Endothelial cell of umbilical vein (primary cell): ENCODE measurements at regions not wholly inside any gene's neighbourhood (a gene's known extent, or its start where the extent isn't known, plus 50 kb on each side); places are given as distances from the start of the nearest gene placed in this dataset.

Experiments used
- BruUV-seq: library from RNA; stranded (reverse); fragments of 400-500 nt; replicated peaks from 2 replicates; lab custom pipeline; 2021; lab: Mats Ljungman, UMichigan
- CTCF ChIA-PET: fragments of 300-600, 350-600 bp; sonication (Branson Sonifier 250); formaldehyde crosslinking; loops from one replicate; lab custom pipeline; 2021; ENCODE audit warnings: antibody characterized with exemption, inconsistent platforms; lab: Charles Lee
- POLR2A ChIA-PET: fragments of 300-600, 350-600 bp; sonication (Branson Sonifier 250); formaldehyde crosslinking; loops from one replicate; lab custom pipeline; 2021; ENCODE audit warnings: antibody characterized with exemption, inconsistent platforms; lab: Charles Lee
- DNase-seq: peaks from one replicate; pipeline ENCODE4 v3.0.0-alpha.2; 2011; ENCODE audit warnings: low read depth, low spot score
- FAIRE-seq: peaks from 2 replicates; lab custom pipeline; 2011; peaks lifted over from hg19 to GRCh38; lab: Jason Lieb, UNC
- H2AFZ ChIP-seq: 2 replicates; pipeline ENCODE4 v1.6.0; 2012; ENCODE audit warnings: low read depth, low read length, control low read depth, inconsistent platforms
- H3K27ac ChIP-seq: 2 replicates; pipeline ENCODE4 v1.5.1; 2011; ENCODE audit warnings: low read depth, mild to moderate bottlenecking, control low read depth, low read length, moderate library complexity; ENCODE audit not compliant: insufficient read depth
- H3K27me3 ChIP-seq, 2 experiments: 2 replicates each; pipeline versions ENCODE4 v1.6.0 to v1.6.1; 2011; ENCODE audit warnings: low read length in 2 of 2, mixed read lengths in 1 of 2; ENCODE audit not compliant: control insufficient read depth in 2 of 2, insufficient read depth in 2 of 2
- H3K36me3 ChIP-seq, 2 experiments: 2 replicates in 1 of 2; 3 replicates in 1 of 2; pipeline ENCODE4 v1.5.1; 2011; ENCODE audit warnings: low read length in 2 of 2, mild to moderate bottlenecking in 1 of 2, moderate library complexity in 1 of 2; ENCODE audit not compliant: control insufficient read depth in 2 of 2, insufficient read depth in 2 of 2; ENCODE audit errors: extremely low read depth in 1 of 2
- H3K4me1 ChIP-seq: 3 replicates; pipeline ENCODE4 v1.5.1; 2011; ENCODE audit warnings: mild to moderate bottlenecking, low read length; ENCODE audit not compliant: control insufficient read depth, insufficient read depth; ENCODE audit errors: extremely low read depth
- H3K4me2 ChIP-seq: 2 replicates; pipeline ENCODE4 v1.6.1; 2011; ENCODE audit warnings: low read length, control low read depth, mixed read lengths; ENCODE audit not compliant: insufficient read depth
- H3K4me3 ChIP-seq, 3 experiments: fragments of 200-600 bp in 1 of 3; sonication (generic), shearing (Covaris generic) in 1 of 3; replicated peaks in 1 of 3; 2 replicates each; pipeline ENCODE4 v1.5.1; 2011 to 2016; ENCODE audit warnings: control low read depth in 3 of 3, low read length in 3 of 3, mild to moderate bottlenecking in 2 of 3, inconsistent platforms in 1 of 3, low read depth in 1 of 3, moderate library complexity in 1 of 3; ENCODE audit not compliant: insufficient read depth in 1 of 3
- H3K79me2 ChIP-seq: 2 replicates; pipeline ENCODE4 v1.6.0; 2012; ENCODE audit warnings: low read length, inconsistent platforms; ENCODE audit not compliant: control insufficient read depth, insufficient read depth
- H3K9ac ChIP-seq: replicated peaks from 2 replicates; pipeline ENCODE3; 2011; ENCODE audit warnings: low read length, control low read depth; ENCODE audit not compliant: insufficient read depth; ENCODE audit errors: extremely low read depth
- H3K9me1 ChIP-seq: replicated peaks from 3 replicates; pipeline ENCODE4 v1.6.0; 2011; ENCODE audit warnings: mild to moderate bottlenecking, low read length; ENCODE audit not compliant: control insufficient read depth, insufficient read depth; ENCODE audit errors: extremely low read depth
- H3K9me3 ChIP-seq: replicated peaks from 2 replicates; pipeline ENCODE4 v1.5.1; 2012; ENCODE audit warnings: low read length, inconsistent platforms; ENCODE audit not compliant: control insufficient read depth, insufficient read depth
- H4K20me1 ChIP-seq: replicated peaks from 2 replicates; pipeline ENCODE3; 2011; ENCODE audit warnings: mild to moderate bottlenecking, low read length; ENCODE audit not compliant: control insufficient read depth, insufficient read depth; ENCODE audit errors: extremely low read depth
- CTCF ChIP-seq, 2 donors: IDR thresholded peaks; 1 replicate in 1 of 2; 2 replicates in 1 of 2; pipeline ENCODE4 v1.5.1; 2011; ENCODE audit warnings: low read length in 2 of 2, mild to moderate bottlenecking in 2 of 2, moderate library complexity in 2 of 2, control low read depth in 1 of 2, inconsistent platforms in 1 of 2, low read depth in 1 of 2; ENCODE audit not compliant: insufficient read depth in 1 of 2; ENCODE audit errors: extremely low read depth in 1 of 2
- EZH2 ChIP-seq: IDR thresholded peaks from 2 replicates; pipeline ENCODE4 v1.6.1; 2012; ENCODE audit warnings: borderline replicate concordance, low read depth, mild to moderate bottlenecking, moderate library complexity, low read length, inconsistent platforms; ENCODE audit not compliant: severe bottlenecking
- FOS ChIP-seq: IDR thresholded peaks from 2 replicates; pipeline ENCODE4 v1.6.1; 2011; ENCODE audit warnings: mild to moderate bottlenecking, low read length, moderate library complexity, borderline replicate concordance; ENCODE audit not compliant: insufficient read depth
- GATA2 ChIP-seq: IDR thresholded peaks from 2 replicates; pipeline ENCODE4 v1.7.0; 2011; ENCODE audit warnings: low read depth, mild to moderate bottlenecking, moderate library complexity, mixed read lengths, low read length; ENCODE audit not compliant: insufficient read length, insufficient read depth
- JUN ChIP-seq: IDR thresholded peaks from 2 replicates; pipeline ENCODE4 v1.6.1; 2011; ENCODE audit warnings: borderline replicate concordance, low read depth; ENCODE audit not compliant: insufficient read length, insufficient read depth
- MAX ChIP-seq: IDR thresholded peaks from 2 replicates; pipeline ENCODE4 v1.6.1; 2011; ENCODE audit not compliant: insufficient read depth, insufficient read length
- MYC ChIP-seq: IDR thresholded peaks from one replicate; pipeline ENCODE4 v1.6.1; 2011; ENCODE audit warnings: mild to moderate bottlenecking, low read depth, low read length
- POLR2A ChIP-seq: IDR thresholded peaks from 2 replicates; pipeline ENCODE4 v1.6.1; 2012; ENCODE audit warnings: low read depth, mild to moderate bottlenecking, control low read depth, low read length
- POLR2AphosphoS5 ChIP-seq: IDR thresholded peaks from 2 replicates; pipeline ENCODE4 v1.6.1; 2012; ENCODE audit warnings: low read depth, mild to moderate bottlenecking, control low read depth, low read length, moderate library complexity; ENCODE audit not compliant: insufficient read depth
- dilution Hi-C: fragments of 300-500 bp; cut with MboI; formaldehyde crosslinking; loops from one replicate; pipeline ENCODE4 v1.15.0; 2019; ENCODE audit warnings: low sequenced_read_pairs; ENCODE audit not compliant: extremely low pct_ligation_motif_present
- intact Hi-C: fragments of 100-400 bp; cut with micrococcal nuclease; formaldehyde crosslinking; loops from one replicate; pipeline ENCODE4 v1.10.0; 2022

GRCh38 chr2:208791257-208791656, 384.7 kb downstream of the PTH2R start:
- no peaks in the 10 kb centered on the region for H3K79me2 ChIP-seq
- ChIA-PET POLR2A (no interaction called here), CTCF (no interaction called here)
- no peaks in the 10 kb centered on the region for H4K20me1 ChIP-seq
- no peak overlapping the region for H3K27ac ChIP-seq
- H3K9me3 ChIP-seq: peaks cover 3% of the 10 kb centered on the region
- H3K9me1 ChIP-seq: no peaks in the 10 kb centered on the region
- no peaks in the 10 kb centered on the region for H3K27me3 ChIP-seq
- no peaks in the 10 kb centered on the region for H3K36me3 ChIP-seq
- H2AFZ ChIP-seq: no peak overlapping the region
- H3K9ac ChIP-seq: no peak overlapping the region
- H3K4me2 ChIP-seq: no peak overlapping the region
- dilution Hi-C loops: no loop called here
- FAIRE-seq (no peak), DNase-seq (no peak)
- no TSS peak for BruUV-seq
- intact Hi-C loops: no loop called here
- TF ChIP-seq CTCF (IDR thresholded peaks at IDR 0.05; ENCODE audit: extremely low read depth in 1 of 2, insufficient read depth in 1 of 2, low read depth in 1 of 2, low read length in 2 of 2) (no peak), MAX (no peak), FOS (no peak), POLR2A (no peak), GATA2 (no peak), EZH2 (no peak), JUN (no peak), MYC (no peak), POLR2AphosphoS5 (no peak)
- H3K4me1 ChIP-seq: no peaks in the 10 kb centered on the region
- H3K4me3 ChIP-seq: no peak overlapping the region
